22Rv1 (cell line): ENCODE measurements at regions not wholly inside any gene's neighbourhood (a gene's known extent, or its start where the extent isn't known, plus 50 kb on each side); places are given as distances from the start of the nearest gene placed in this dataset.

Experiments used
- ZFX ChIP-seq: fragments of 450-650 bp; IDR thresholded peaks from 2 replicates; pipeline ENCODE4 v1.6.1; 2017; ENCODE audit warnings: antibody characterized with exemption, borderline replicate concordance
- TF ChIP-seq, protein P1 (sequence below): fragments of 450-650 bp; IDR thresholded peaks from 2 replicates; pipeline ENCODE4 v1.5.1; 2017; ENCODE audit warnings: mild to moderate bottlenecking

DNA sequence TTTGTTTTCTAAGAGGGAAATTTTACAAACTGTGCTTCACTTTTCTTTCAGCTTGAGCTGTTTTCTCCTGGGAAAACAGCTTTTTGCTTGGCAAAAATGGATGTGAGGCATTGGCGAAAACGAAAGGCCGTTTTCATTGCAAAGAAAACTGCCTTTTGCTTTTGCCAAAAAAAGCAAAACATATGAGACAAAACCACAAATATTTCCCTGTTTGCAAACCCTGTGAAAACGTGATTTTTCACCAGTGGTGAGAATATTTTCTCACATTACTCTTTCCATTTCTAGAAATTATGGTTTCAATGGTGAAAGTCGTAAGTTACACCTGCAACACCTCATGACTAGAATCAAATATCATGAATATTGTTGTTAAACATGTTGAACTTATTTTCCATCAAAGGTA is 74.0 kb upstream of the ZBTB18 start:
- TF ChIP-seq, protein P1, sequence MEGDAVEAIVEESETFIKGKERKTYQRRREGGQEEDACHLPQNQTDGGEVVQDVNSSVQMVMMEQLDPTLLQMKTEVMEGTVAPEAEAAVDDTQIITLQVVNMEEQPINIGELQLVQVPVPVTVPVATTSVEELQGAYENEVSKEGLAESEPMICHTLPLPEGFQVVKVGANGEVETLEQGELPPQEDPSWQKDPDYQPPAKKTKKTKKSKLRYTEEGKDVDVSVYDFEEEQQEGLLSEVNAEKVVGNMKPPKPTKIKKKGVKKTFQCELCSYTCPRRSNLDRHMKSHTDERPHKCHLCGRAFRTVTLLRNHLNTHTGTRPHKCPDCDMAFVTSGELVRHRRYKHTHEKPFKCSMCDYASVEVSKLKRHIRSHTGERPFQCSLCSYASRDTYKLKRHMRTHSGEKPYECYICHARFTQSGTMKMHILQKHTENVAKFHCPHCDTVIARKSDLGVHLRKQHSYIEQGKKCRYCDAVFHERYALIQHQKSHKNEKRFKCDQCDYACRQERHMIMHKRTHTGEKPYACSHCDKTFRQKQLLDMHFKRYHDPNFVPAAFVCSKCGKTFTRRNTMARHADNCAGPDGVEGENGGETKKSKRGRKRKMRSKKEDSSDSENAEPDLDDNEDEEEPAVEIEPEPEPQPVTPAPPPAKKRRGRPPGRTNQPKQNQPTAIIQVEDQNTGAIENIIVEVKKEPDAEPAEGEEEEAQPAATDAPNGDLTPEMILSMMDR: no peak
- TF ChIP-seq ZFX: no peak
